HTR-8/SVneo (cell line): ENCODE measurements at regions not wholly inside any gene's neighbourhood (a gene's known extent, or its start where the extent isn't known, plus 50 kb on each side); places are given as distances from the start of the nearest gene placed in this dataset.

Experiments
- DNase-seq: peaks from one replicate; pipeline ENCODE4 v3.0.0; 2011; ENCODE audit warnings: low spot score, mixed read lengths; ENCODE audit not compliant: insufficient read length
- FAIRE-seq: peaks from 2 replicates; lab custom pipeline; 2011; peaks lifted over from hg19 to GRCh38; lab: Jason Lieb, UNC

- DNase-seq (no peak), FAIRE-seq (no peak)
These were observed 260.7 kb upstream of the CSF3R start for GRCh38 chr1:36743286-36744005.

- DNase-seq: no peak
- FAIRE-seq: no peak
These were observed 258.4 kb upstream of the CSF3R start for GRCh38 chr1:36741066-36741465.

GRCh38 chr1:36740446-36740845, 257.7 kb upstream of the CSF3R start:
- FAIRE-seq: no peak
- no peak for DNase-seq

- DNase-seq: no peak
- FAIRE-seq: no peak
These were observed 257.1 kb upstream of the CSF3R start for GRCh38 chr1:36739703-36740289.

GRCh38 chr1:36738245-36738644, 255.5 kb upstream of the CSF3R start:
- no peak for DNase-seq
- no peak for FAIRE-seq

- DNase-seq (no peak), FAIRE-seq (no peak)
These were observed 255.1 kb upstream of the CSF3R start for GRCh38 chr1:36737767-36738166.

- DNase-seq: no peak
- FAIRE-seq: no peak
These were observed 254.4 kb upstream of the CSF3R start for GRCh38 chr1:36737038-36737555.

GRCh38 chr1:36735939-36736730, 253.4 kb upstream of the CSF3R start:
- DNase-seq: no peak
- FAIRE-seq: no peak

GRCh38 chr1:36735436-36735835, 252.7 kb upstream of the CSF3R start:
- FAIRE-seq (no peak), DNase-seq (no peak)

- FAIRE-seq (no peak), DNase-seq (no peak)
These were observed 251.6 kb upstream of the CSF3R start for GRCh38 chr1:36734356-36734755.

- DNase-seq: no peak
- FAIRE-seq: no peak
These were observed 251.0 kb upstream of the CSF3R start for GRCh38 chr1:36733748-36734147.

- no peak for FAIRE-seq
These were observed 249.3 kb upstream of the CSF3R start for GRCh38 chr1:36732015-36732356.

GRCh38 chr1:36731226-36732014, 248.7 kb upstream of the CSF3R start:
- no peak for FAIRE-seq
- DNase-seq: no peak

More at GRCh38 chr1:36732015-36732356, 249.3 kb upstream of the CSF3R start:
- DNase-seq: no peak

- no peak for FAIRE-seq
- no peak for DNase-seq
These were observed 247.9 kb upstream of the CSF3R start for GRCh38 chr1:36730599-36730998.

GRCh38 chr1:36729716-36730510, 247.2 kb upstream of the CSF3R start:
- no peak for FAIRE-seq

GRCh38 chr1:36729289-36729688, 246.6 kb upstream of the CSF3R start:
- FAIRE-seq: no peak

More at GRCh38 chr1:36729716-36730510, 247.2 kb upstream of the CSF3R start:
- DNase-seq: no peak

GRCh38 chr1:36728846-36729245, 246.1 kb upstream of the CSF3R start:
- DNase-seq (no peak), FAIRE-seq (no peak)

More at GRCh38 chr1:36729289-36729688, 246.6 kb upstream of the CSF3R start:
- no peak for DNase-seq

- DNase-seq (no peak), FAIRE-seq (no peak)
These were observed 245.3 kb upstream of the CSF3R start for GRCh38 chr1:36728051-36728450.

GRCh38 chr1:36725151-36725550, 242.4 kb upstream of the CSF3R start:
- FAIRE-seq: no peak
- DNase-seq: no peak
